IPS-NIHi7 (cell line): ENCODE measurements at regions not wholly inside any gene's neighbourhood (a gene's known extent, or its start where the extent isn't known, plus 50 kb on each side); places are given as distances from the start of the nearest gene placed in this dataset.

ENCODE experiments used
- DNase-seq: peaks from one replicate; pipeline ENCODE4 v3.0.0; 2012; ENCODE audit warnings: mixed read lengths; ENCODE audit errors: extremely low spot score

GRCh38 chr2:136185981-136186776, 68.2 kb upstream of the CXCR4 start:
- no peak for DNase-seq

- no peak for DNase-seq
Measured at GRCh38 chr2:136183097-136183496, 65.1 kb upstream of the CXCR4 start.

GRCh38 chr2:136182315-136182714, 64.4 kb upstream of the CXCR4 start:
- DNase-seq, result no peak

- DNase-seq, result no peak
Measured at GRCh38 chr2:136179602-136179975, 61.6 kb upstream of the CXCR4 start.

GRCh38 chr2:136178941-136179601, 61.1 kb upstream of the CXCR4 start:
- DNase-seq, result no peak

GRCh38 chr2:136175868-136176267, 57.9 kb upstream of the CXCR4 start:
- no peak for DNase-seq

- no peak for DNase-seq
Measured at GRCh38 chr2:136175466-136175865, 57.5 kb upstream of the CXCR4 start.

- no peak for DNase-seq
Measured at GRCh38 chr2:136173126-136173525, 55.2 kb upstream of the CXCR4 start.

- DNase-seq, result no peak
Measured at GRCh38 chr2:136171223-136171622, 53.3 kb upstream of the CXCR4 start.

- no peak for DNase-seq
Measured at GRCh38 chr2:136168720-136169119, 50.8 kb upstream of the CXCR4 start.

GRCh38 chr2:136167721-136168475, 49.9 kb upstream of the CXCR4 start:
- no peak for DNase-seq
